GM18870 (cell line): ENCODE measurements at regions not wholly inside any gene's neighbourhood (a gene's known extent, or its start where the extent isn't known, plus 50 kb on each side); places are given as distances from the start of the nearest gene placed in this dataset.
"Not testable (repeated sequence)": the region's sequence is repeated elsewhere in the genome, so short reads cannot be mapped to it uniquely, and the experiment has no call there.

Source experiments
- ATAC-seq: cut with Tn5 transposase; IDR thresholded peaks from one replicate; pipeline ENCODE4 v1.9.1; 2021; ENCODE audit warnings: moderate library complexity; ENCODE audit not compliant: unreplicated experiment

DNA sequence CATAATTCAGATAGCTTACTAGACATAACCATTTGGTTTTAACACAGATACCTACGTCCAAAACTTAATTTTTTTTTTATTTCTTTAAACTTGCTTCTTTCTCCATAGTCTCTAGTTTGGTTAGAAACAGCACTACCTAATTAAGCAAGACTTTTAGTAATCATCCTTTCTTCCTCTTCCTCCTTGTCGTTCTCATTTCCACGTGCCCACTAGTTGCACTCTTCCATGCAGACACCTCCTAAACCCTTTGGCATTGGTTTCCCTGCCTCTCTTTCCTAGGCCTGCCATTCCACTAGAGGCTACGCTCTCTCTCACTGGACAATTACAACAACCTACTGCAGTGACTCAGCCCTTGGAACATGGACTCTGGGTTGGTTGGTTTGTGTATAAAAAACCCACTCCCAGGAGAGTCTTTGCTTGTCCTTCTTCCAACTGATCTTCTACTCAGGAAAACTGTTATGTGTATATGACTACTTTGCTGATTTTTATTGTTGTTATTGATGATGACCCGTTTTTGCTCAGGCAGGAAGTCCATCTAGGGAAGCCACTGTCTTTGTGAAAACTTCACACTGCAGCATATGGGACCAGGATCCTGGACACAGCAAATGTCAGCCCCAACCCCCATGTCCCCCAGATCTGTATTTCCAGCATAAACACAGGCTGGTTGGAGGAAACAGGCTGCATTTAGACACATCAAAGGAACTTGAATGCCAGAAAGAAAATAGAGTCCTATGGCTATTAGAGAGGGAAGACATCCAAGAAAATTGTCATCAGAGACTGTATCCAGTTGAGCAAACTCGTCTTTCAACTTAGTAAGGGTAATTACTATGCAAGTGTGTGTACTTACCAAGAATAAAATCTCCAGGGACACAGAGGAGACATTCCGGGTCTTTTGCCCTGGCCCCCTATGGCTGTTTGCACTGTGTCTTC is 503.2 kb downstream of the GADD45G start:
- no peak for ATAC-seq

DNA sequence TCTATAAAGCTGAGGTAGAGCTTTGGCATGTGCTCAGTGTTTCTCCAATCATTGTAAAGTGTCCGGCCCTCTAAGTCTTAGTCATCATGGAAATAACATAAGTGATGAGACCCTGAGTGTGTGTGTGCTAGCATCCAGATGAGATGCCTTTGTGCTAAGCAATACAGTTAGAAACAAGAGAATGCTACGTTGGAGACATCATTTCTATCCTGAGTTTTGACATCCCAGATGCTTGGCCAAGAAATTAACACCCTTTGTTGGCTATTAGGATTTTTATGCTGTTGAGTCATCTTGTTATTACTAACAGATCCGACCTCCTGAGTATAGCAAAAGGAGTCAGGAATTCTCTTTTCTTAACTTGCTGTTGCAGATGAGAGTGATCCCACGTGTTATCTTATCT is 508.0 kb downstream of the GADD45G start:
- ATAC-seq = no peak

DNA sequence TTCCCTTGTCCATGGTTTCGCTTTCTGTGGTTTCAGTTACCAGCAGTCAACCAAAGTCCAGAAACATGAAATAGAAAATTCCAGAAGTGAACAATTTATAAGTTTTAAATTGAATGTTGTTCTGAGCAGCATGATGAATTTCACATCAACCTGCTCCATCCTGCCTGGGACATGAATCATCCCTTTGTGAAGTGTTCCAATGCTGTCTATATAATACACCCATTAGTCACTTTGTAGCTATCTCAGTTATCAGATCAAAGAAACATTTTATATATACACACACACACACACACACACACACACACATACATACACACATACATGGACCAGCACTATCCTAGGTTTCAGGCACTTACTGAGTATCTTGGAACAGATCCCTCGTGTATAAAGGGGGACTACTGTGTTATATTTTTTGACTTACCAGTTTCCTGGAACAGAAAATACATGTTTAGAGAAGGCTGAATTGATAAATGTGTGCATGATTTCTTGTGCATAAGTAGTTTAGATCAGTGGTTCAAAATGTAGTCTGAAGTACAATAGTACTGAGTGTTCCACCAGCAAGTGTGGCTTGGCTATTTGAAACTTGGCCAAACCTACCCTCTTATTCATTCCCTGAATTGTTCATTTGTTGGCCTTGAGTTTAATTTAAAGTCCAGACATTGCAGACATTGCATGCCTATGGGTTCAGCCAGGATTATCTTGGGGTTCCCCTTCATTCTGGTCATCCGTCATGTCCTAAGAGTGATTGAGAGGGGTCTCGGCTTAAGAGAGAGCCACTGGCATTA is 510.0 kb downstream of the GADD45G start:
- ATAC-seq = no peak

DNA sequence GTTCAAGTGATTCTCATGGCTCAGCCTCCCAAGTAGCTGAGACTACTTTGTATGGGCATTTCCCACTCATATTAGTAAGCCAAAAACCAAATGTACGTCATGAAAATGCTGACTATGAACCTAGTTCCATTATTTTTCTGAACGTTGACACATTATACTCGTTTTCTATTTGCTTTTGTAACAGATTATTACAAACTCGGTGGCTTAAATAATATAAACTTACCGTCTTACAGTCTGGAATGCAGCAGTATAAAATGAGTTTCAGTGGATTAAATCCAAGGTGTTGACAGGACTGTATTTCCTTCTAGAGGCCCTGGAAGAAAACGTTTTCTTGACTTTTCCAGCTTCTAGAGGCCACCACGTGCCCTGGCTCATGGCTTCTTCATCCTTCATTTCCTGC is 517.0 kb downstream of the GADD45G start:
- ATAC-seq = no peak

DNA sequence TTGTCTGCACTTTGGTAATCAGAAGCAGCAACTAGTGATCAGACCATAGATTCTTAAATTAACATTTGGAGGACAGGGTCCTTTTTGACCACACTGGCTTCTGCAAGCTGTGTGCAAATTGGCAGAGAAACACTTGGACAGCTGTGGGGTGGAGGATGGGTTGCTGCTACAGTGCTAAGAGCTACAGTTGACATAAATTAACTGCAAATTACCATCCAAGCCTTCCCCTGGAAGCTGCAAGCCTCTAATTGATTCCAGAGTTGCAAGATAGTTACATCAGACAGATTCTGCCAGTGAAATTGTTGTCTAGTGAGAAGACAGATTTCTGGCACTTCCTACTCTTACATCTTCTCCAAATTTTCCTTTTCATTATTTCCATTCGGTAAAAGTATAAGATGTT is 517.7 kb downstream of the DIRAS2 start:
- ATAC-seq = no peak

DNA sequence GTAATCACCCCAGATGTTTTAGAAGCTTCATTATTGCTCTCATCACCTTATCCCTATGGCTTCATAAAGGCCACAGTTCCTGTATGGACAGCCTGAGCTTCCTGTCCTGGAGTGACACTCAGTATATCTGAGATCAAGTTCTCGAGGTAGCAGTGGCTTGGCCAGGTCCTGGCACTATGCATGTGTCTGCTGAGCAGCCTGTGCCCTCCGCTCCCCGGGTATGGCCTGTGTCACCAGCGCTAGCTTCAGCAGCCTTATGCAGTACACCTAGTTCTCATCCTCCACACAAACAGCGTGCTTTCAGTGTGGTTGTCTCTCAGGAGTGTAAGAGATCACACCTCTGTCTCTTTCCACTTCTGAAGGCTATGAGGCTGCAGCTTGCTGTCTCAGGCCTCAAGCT is 514.7 kb downstream of the DIRAS2 start:
- no peak for ATAC-seq

DNA sequence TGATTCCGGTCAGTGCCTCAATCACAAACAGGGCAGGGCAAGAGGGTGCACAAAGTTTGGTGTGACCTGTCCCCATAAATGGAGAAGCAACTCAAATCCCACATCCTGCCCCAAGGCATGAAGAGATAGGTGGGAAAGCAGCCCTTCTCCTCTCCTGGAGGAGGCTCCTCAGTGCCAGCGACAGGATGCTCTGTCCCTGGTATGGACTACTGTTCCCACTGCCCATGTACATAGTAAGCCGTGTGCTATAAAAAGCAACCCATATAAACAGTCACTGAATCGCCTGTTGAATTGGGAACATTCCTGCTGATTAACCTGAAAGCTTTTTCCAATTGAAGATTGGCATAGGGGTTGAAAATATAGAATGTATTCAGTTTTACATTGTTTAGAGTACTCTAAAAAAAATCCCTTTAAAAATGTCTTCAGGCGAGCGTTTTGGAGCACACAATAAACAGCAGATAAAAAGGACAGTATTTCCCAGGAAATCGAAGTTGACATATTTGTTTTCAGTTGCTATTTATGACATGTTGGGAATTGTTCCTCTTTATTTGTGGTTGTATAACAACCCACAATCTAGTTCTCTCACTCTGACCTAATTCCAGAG is 513.9 kb downstream of the DIRAS2 start:
- no peak for ATAC-seq

DNA sequence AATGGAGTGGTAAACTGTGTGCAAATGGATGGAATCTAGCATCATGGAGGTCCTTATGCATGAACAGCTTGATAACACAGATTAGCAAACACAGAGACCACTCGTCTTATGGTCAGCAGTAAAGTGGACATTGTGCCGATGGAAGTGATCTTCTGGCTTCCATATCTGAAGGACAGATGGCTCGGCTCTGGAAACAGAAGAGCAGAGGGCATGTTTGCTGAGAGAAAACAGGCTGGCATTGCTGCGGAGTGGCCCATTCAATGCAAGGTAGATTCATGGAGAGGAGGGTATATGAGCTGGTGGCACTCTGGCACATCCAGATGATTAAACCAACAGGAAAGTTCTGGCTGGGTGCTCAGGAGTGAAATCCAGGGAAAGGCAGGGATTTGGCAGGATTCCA is 513.2 kb downstream of the DIRAS2 start:
- no peak for ATAC-seq

DNA sequence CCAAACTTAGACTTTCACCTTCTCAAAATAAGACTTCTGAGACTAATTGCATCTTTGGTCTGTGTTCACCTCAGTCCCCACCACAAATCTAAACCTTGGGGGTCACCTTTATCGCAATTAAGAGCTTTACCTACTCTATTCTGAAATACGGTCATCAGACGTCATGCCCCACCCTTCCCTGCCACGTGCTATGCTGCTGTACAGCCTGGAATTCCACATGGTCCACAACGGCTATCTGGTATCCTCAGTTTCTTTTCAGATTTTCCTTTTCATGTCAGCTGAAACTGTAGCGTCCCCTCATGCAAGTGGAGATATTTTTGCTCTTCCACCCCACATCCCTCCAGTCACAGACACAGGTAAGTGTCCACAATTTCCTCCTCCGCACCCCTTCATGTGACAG is 511.1 kb downstream of the DIRAS2 start:
- ATAC-seq = no peak

DNA sequence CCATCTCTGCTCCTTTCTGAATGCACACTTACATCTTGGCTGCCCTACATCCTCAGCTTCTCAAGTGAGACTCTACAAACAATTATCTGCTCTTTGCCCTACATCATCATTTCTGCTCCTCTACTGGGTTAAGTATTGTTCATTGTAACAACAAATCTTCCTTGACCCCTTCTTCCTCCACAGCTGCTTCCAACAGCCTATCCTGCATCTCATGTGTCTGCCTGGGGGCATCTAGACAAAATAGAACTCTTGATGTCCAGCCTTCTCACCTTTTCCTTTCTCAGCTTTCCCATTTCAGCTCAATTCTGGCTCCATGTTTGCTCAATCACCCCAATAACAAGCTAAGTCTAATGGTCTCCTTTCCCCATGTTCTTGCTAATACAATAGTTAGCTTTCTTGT is 509.8 kb downstream of the DIRAS2 start:
- ATAC-seq = no peak

DNA sequence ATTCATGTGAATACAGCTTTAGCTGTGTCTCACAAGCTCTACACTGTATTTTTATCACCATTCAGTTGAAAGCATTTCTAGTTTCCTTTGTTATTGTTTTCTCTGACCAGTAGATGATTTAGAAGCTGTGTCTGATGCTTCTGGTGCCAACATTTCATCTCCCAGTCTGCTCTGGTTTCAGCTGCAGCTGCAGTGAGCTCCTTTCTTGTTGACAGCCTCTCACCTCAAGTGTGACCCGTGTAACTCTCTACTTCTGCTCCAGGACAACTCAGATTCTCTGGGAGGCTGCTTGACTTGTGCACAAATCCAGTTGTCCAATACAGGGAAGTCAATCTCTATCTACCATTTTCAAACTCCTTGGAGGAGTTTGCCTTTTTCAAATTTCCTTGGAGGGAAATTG is 504.8 kb downstream of the DIRAS2 start:
- no peak for ATAC-seq

DNA sequence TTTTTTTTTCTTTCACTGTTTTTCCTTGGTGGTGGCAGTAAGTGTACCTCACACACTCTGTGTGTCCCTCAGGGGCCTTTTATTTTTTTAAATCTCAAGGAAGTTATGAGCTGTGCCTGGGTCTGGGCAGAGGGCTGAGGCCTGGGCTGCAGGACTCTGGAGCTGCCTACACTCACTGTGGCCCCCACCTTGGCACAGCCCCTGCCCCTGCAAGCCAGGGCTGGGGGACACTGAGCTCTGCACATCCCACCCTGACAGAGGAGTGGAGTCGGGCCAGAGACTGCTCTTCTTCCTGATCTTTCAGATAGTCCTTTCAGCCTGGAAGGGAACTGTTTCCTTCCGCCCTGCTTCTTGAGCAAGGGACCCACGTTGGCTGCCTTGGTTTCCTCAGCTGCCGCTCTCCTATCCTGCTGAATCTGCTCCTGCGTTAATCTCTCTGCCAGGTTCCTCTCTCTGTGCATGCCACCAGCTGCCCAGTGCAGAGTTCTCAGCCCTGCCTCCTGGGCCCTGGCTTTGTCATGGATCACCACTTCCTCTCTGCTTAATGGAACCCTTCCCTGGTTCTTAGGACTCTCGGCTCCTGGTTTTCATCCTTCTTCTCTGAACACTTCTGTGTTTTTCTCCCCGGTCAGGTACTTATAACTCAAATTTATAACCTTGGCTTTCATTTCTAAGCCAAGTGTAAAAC is 502.3 kb downstream of the DIRAS2 start:
- ATAC-seq = no peak

DNA sequence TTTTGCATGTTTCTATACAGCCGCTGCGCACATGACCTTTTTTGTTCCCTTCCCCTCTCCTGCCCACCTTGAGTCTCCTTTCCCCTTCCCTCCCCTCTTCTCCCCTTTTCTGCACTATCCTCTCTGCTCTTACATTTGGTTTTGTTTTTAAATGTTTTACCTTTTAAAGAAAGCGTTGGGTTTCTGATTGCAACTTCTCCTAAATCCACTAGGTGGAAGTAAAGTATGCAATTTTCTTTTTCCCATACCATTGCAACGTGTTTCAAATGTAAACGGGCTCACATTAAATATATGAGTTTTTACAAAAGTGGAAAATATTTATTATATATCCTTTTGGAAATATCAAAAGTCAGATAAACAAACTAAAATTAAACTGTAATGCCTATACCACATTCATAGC is 500.9 kb downstream of the DIRAS2 start:
- no peak for ATAC-seq

DNA sequence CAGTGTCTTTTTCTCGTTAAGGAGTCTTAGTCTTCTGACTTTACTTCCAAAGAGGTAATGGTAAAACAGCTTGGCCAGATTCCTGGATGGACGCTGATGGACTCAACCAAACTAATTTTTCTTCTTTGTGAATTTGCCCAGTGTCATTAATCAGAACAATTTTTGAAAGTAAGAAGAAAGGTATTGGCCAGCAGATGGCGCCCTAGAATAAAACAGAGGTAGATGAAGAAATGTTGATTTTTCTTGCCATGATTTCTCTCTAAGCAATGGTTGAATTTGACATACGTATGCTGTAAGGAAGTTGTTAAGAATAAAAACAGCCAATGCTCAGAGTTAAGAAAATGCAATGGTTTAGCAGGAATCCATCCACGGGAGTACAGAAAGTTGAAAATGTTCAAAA is 500.0 kb downstream of the DIRAS2 start:
- ATAC-seq = no peak

DNA sequence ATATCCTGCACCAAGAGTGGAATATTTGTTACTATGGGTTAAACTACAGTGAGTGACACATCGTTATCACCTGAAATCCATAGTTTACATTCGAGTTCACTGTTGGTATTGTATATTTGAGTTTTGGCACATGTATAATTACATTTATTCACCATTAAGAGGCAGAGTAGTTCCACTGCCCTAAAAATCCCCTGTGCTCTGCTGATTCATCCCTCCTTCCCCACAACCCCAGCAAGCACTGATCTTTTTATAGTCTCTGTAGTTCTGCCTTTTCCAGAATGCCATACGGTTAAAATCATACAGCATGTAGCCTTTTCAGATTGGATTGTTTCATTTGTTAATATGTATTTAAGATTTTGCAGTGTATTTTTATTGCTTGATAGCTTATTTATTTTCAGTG is 495.2 kb downstream of the DIRAS2 start:
- no peak for ATAC-seq

DNA sequence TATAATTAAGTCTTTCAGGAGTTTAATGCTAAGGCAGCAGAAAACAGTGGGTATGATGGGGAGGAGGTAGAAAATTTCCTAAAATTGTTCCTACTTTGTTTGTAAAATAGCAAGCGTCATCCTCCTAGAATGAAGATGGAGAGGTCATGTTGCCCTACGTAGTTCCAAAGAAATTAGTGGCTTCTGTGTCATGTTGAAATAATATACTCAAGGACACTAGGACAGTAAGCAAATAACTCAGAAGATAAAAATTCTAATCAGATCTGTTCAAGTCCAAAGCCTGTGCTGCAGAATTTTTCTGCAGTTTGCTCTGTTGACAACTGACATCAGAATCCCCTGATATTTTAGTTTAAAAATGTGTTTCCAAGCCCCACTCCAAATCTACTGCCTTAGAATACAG is 486.3 kb downstream of the DIRAS2 start:
- no peak for ATAC-seq

DNA sequence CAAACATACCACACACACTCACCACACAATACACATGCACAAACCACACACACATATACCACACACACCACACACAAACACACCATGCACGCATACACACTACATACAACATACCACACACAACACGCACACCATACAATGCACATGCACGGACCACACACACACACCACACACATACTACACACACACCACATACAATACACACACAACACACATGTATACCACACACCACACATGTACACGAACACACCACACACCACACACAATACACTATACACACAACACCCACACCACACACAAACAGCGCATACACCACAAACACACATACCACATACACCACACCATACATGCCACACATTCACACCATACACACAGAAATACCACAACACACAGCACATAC is 480.3 kb downstream of the DIRAS2 start:
- ATAC-seq = no peak

DNA sequence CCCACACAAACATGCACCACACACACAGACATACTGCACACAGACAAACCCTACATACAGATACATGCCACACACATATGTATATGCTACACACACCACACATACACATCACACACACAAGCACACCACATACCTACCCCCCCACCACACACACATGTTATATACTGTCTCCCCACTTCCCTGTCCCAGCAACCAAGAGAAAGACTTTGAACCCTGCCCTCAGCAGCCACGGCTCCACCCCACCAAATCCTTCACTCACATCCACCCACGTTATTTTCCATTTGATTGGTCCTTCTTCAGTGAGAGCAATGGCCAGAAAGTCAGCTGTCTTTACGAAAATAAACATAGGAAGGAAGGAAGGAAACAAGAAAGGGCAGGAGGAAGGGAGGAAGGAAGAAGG is 479.8 kb downstream of the DIRAS2 start:
- ATAC-seq = no peak

DNA sequence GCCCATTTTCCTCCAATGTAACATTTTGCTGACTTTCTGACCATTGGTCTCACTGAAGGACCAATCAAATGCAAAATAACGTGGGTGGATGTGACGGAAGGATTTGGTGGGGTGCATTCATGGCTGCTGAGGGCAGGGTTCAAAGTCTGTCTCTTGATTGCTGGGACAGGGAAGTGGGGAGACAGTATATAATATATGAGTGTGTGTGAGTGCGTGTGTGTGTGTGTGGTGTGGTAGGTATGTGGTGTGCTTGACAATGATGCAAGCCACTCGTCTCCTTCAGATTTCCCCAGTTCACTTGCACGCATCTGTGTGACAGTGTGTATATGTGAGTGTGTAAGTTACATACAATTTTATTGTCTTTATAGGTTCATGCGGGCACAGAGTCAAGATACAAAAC is 477.3 kb downstream of the DIRAS2 start:
- ATAC-seq = no peak

DNA sequence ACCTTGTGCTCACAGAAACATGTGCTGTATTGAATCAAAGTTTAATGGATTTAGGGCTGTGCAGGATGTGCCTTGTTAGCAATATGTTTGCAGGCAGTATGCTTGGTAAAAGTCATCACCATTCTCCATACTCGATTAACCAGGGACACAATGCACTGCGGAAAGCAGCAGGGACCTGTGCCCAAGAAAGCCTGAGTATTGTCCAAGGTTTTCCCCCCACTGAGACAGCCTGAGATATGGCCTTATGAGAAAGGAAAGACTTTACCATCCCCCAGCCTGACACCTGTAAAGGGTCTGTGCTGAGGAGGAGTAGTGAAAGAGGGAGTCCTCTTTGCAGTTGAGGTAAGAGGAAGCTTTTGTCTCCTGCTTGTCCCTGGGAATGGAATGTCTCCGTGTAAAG is 476.2 kb downstream of the DIRAS2 start:
- ATAC-seq = not testable (repeated sequence)

DNA sequence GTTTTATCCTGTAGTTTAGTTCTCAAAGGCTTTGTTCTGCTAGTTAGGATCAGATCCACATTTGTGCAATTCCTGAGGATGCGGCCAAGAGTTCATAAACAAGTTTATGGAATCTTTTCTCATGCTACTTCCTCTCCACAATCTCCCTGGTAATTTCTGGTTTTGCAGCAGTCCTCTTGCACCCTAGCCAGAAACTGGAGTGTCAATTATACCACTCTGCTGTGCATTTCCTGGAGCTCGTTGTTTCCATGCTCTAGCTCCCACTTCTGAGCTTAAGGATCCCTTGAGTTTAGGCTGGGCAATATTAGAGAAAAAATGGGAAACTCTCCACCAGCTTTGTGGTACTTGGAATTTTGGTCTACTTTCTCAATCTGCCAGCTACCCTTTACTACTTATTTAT is 474.7 kb downstream of the DIRAS2 start:
- ATAC-seq = no peak
